ENCODE measurements at regions not wholly inside any gene's neighbourhood (a gene's known extent, or its start where the extent isn't known, plus 50 kb on each side); places are given as distances from the start of the nearest gene placed in this dataset.
"Not testable (repeated sequence)": the region's sequence is repeated elsewhere in the genome, so short reads cannot be mapped to it uniquely, and the experiment has no call there.

- Histone ChIP-seq H3K27ac (no peak overlapping the region), H3K9me3 (no peaks in the 10 kb centered on the region), H3K4me3 (no peak overlapping the region), H3K4me1 (no peaks in the 10 kb centered on the region), H3K27me3 (no peaks in the 10 kb centered on the region), H3K36me3 (no peaks in the 10 kb centered on the region)
- TF ChIP-seq, protein P1, sequence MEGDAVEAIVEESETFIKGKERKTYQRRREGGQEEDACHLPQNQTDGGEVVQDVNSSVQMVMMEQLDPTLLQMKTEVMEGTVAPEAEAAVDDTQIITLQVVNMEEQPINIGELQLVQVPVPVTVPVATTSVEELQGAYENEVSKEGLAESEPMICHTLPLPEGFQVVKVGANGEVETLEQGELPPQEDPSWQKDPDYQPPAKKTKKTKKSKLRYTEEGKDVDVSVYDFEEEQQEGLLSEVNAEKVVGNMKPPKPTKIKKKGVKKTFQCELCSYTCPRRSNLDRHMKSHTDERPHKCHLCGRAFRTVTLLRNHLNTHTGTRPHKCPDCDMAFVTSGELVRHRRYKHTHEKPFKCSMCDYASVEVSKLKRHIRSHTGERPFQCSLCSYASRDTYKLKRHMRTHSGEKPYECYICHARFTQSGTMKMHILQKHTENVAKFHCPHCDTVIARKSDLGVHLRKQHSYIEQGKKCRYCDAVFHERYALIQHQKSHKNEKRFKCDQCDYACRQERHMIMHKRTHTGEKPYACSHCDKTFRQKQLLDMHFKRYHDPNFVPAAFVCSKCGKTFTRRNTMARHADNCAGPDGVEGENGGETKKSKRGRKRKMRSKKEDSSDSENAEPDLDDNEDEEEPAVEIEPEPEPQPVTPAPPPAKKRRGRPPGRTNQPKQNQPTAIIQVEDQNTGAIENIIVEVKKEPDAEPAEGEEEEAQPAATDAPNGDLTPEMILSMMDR (IDR thresholded peaks at IDR 0.05) = no peak
- TF ChIP-seq POLR2A (IDR thresholded peaks at IDR 0.05) = no peak
- no peak for DNase-seq
Measured at GRCh38 chr6:134662077-134662700, 287.7 kb downstream of the ALDH8A1 start.

DNA sequence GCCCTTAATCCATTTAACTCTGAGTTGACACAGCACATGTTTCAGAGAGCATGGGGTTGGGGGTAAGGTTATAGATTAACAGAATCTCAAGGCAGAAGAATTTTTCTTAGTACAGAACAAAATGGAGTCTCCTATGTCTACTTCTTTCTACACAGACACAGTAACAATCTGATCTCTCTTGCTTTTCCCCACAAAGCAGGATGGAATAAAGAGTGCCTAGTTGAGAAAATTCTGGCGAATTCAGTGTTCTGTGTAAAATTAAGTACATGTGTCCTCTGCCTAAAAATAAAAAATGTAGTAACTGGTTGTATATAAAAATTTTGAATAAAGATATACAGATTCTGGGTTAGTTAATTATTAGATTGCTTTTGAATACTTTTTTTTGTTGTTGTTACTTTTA is 290.0 kb downstream of the ALDH8A1 start:
- H3K27me3 ChIP-seq, H3K9me3 ChIP-seq: not testable (repeated sequence)

DNA sequence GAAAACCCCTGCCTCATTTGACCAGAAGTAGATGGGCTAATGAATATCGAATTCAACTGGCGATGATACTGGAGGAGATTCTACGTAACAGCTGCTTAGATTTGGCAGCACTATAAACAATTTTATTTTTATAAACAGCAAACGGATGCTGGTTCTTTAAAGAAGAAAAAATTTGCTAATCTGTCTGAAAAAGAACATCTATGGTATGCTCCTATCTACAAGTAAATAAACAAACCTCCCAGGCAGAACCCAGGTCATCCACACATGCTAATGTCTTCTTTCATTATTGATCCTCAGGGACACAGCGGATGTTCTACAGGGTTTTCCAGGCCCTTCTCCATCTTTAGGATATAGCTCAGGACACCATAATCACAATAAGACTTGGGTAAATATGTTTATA is 291.3 kb downstream of the ALDH8A1 start:
- TF ChIP-seq POLR2A (IDR thresholded peaks at IDR 0.05) = no peak
- TF ChIP-seq, protein P1 (IDR thresholded peaks at IDR 0.05) = no peak
- no peaks in the 10 kb centered on the region for H3K36me3 ChIP-seq
- H3K27ac ChIP-seq = no peak overlapping the region
- H3K27me3 ChIP-seq = no peaks in the 10 kb centered on the region
- H3K4me3 ChIP-seq = no peak overlapping the region
- no peaks in the 10 kb centered on the region for H3K4me1 ChIP-seq
- no peak for DNase-seq
- no peaks in the 10 kb centered on the region for H3K9me3 ChIP-seq

More for the DNA sequence above, 290.0 kb downstream of the ALDH8A1 start:
- not testable (repeated sequence) for H3K27ac ChIP-seq, H3K4me1 ChIP-seq, DNase-seq, H3K4me3 ChIP-seq, H3K36me3 ChIP-seq

DNA sequence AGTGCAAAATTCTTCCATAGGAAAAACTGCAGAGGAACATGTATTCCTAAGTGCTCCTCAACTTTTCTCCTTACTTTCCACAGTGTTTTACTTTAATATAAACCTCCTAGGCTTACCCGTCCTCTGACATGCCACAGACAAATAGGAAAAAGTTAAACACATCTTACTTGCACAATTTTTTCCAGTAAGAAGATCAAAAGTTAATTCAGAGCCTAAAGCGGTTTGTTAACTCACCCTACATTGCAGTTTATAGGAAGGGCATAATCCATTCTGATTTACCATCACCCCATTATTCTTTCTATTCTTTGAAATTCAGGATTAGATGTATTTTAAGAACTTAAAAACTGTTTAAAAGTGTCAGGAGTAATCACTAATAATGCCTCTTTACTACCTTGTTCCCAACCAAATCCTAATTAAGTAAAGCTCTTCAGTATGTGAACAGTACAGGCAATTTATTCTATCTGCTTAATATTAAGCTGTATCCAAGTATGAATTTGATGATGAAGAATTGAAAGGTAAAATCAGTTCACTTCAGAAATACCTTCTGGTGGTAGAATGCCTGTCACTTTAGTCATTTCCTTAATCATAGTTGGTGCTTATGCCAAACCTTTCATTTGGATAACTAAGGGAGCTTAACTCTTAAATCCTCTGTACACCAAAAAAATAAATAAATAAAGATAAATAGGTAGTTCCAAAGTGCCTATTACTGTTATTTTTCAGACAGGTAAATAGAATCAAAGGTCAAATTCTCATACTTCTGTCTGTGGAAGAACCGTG is 292.0 kb downstream of the ALDH8A1 start:
- TF ChIP-seq, protein P1 (IDR thresholded peaks at IDR 0.05) = no peak
- no peak for TF ChIP-seq POLR2A (IDR thresholded peaks at IDR 0.05)
- Histone ChIP-seq H3K27ac (no peak overlapping the region), H3K36me3 (no peaks in the 10 kb centered on the region)

DNA sequence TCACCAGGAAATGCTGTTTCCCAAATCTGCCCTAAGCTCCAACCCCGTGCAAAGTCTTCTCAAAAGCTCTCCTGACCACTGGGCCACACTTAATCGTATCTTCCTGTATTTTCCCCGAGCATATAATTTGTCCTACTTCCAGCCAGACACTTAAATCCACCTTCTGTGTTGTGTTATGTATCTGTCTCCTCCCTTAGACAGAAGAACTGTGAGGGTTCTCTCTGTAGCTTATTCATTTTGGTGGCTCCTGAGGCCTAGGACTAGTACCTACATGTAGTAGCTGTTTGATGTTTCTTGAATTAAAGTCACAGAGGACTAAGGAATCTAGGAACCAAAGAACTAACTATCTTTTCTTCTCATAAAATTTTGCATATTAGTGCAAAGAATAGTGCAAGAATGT is 292.6 kb downstream of the ALDH8A1 start:
- TF ChIP-seq, protein P1 (IDR thresholded peaks at IDR 0.05) = no peak
- TF ChIP-seq POLR2A (IDR thresholded peaks at IDR 0.05) = no peak
- Histone ChIP-seq H3K4me1 (no peaks in the 10 kb centered on the region), H3K27me3 (no peaks in the 10 kb centered on the region), H3K9me3 (no peaks in the 10 kb centered on the region), H3K36me3 (no peaks in the 10 kb centered on the region), H3K4me3 (no peak overlapping the region), H3K27ac (no peak overlapping the region)
- DNase-seq = no peak

More for the DNA sequence above, 292.0 kb downstream of the ALDH8A1 start:
- Histone ChIP-seq H3K4me1 (no peaks in the 10 kb centered on the region), H3K27me3 (no peaks in the 10 kb centered on the region), H3K9me3 (no peaks in the 10 kb centered on the region), H3K4me3 (no peak overlapping the region)
- DNase-seq = no peak

DNA sequence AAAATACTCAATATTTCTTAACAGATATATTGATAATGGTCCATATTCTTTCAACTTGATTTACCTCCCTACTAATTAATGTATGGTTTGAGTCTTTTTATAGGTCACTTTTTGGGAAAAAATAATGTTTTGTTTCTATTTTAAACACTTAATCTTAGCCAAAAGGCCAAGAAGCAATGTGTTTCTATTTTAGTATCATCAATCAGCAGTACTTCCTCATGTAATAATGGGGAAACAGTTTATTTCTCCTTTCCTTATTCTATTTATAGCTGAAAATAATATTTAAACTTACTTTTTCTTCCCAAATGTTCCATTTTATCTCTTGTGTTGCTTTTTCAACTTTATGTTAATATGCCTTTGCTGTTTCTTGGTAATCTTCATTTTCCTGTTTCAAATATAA is 295.1 kb downstream of the ALDH8A1 start:
- Histone ChIP-seq H3K4me1 (no peaks in the 10 kb centered on the region), H3K27ac (no peak overlapping the region), H3K36me3 (no peaks in the 10 kb centered on the region), H3K27me3 (no peaks in the 10 kb centered on the region), H3K9me3 (no peaks in the 10 kb centered on the region), H3K4me3 (no peak overlapping the region)
- TF ChIP-seq POLR2A (IDR thresholded peaks at IDR 0.05) = no peak
- TF ChIP-seq, protein P1 (IDR thresholded peaks at IDR 0.05) = no peak
- no peak for DNase-seq

All from Peyer's patch (tissue), 4 donors.